GM12865 (cell line): ENCODE measurements at regions not wholly inside any gene's neighbourhood (a gene's known extent, or its start where the extent isn't known, plus 50 kb on each side); places are given as distances from the start of the nearest gene placed in this dataset.

Source experiments
- DNase-seq: peaks from one replicate; pipeline ENCODE4 v3.0.0; 2010; ENCODE audit warnings: low read depth
- H3K4me3 ChIP-seq: 2 replicates; pipeline ENCODE4 v1.5.1; 2011; ENCODE audit warnings: mild to moderate bottlenecking, low read depth, low read length, control low read depth
- TF ChIP-seq, protein P1 (sequence below): IDR thresholded peaks from 2 replicates; pipeline ENCODE4 v1.5.1; 2011; ENCODE audit warnings: low read length, control low read depth, low read depth, inconsistent platforms; ENCODE audit not compliant: insufficient read depth; ENCODE audit errors: missing control alignments

DNA sequence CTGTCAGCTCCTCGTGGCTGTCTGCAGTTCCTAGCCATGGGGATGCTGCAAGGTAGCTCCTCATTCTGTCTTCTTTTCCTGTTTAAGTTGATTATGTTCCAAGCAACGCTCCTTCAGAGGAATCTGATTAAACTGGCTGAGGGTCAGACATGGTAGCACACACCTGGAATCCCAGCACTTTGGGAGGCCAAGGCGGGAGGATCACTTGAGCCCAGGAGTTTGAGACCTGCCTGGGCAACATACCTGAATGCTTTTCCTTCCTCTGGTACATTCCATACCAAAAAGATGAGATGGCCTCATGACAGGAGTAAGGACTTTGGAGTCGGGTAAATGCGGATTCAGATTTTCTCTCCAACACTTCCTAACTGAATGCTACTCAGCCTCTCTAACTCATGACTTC is 246.8 kb upstream of the JARID2 start:
- no peak overlapping the region for H3K4me3 ChIP-seq
- TF ChIP-seq, protein P1, sequence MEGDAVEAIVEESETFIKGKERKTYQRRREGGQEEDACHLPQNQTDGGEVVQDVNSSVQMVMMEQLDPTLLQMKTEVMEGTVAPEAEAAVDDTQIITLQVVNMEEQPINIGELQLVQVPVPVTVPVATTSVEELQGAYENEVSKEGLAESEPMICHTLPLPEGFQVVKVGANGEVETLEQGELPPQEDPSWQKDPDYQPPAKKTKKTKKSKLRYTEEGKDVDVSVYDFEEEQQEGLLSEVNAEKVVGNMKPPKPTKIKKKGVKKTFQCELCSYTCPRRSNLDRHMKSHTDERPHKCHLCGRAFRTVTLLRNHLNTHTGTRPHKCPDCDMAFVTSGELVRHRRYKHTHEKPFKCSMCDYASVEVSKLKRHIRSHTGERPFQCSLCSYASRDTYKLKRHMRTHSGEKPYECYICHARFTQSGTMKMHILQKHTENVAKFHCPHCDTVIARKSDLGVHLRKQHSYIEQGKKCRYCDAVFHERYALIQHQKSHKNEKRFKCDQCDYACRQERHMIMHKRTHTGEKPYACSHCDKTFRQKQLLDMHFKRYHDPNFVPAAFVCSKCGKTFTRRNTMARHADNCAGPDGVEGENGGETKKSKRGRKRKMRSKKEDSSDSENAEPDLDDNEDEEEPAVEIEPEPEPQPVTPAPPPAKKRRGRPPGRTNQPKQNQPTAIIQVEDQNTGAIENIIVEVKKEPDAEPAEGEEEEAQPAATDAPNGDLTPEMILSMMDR, result no peak
- no peak for DNase-seq

DNA sequence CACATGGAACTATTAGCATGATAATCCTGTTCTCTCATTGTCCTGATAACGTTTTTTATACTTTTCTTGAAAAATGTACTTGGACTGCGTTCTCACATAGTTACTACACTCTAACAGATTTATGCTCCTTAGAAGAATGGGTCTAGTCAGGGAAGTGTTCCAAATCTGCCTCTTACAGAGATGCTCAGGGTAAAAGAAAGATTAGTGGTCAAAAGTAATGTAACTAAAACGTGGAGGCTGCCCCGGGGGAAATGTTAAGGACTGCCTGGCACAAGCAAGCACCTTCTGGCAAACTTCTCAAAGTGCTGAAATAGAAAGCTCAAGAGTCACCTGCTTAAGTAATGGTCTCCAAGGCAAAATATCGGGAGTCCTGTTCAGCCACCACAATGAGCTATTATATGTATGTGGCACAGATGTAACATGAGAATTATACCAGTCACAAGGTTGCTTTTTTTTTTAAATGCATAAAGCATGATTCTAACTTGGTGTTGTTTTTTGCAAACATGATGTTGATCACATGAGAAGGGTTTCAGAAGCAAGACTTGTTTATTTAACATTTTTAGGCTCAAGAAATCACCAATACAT is 244.5 kb upstream of the JARID2 start:
- no peak overlapping the region for H3K4me3 ChIP-seq
- TF ChIP-seq, protein P1, result no peak
- no peak for DNase-seq

DNA sequence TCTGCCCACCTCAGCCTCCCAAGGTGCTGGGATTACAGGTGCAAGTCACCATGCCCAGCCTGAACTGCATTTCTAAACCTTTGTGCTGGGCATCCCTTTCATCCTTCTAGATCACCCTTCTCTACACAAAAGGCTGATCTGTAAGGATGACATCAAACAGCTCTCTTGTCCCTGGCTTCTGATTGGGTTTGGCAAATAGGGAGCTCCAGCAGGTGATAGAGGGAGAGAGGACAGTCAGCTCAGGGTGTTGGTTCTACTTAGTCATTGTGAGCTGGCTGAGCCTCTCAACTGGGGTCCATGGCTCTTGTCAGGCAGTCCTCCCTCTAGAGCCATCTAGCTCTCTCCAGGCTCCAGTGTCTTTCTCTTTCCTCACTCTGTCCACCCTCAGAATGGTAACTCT is 237.6 kb upstream of the JARID2 start:
- H3K4me3 ChIP-seq, result no peak overlapping the region
- DNase-seq, result no peak
- TF ChIP-seq, protein P1, result no peak

DNA sequence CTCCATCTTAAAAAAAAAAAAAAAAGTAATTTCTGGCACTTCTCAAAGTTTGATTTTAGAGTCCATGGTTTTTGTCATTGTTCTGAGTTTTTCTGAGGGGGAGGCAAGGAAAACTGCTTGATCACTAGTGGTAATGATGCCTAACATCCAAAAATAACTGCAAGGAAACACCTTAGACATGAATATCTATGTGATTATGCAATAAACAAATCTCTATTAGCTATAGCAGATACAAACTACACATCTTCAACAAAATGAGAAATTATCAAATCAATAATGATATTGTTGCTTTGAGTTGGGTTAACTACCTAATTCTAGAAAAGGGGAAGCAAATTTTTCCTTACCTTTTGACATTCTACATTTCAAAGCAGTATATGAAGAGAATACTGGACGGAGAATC is 230.9 kb upstream of the JARID2 start:
- TF ChIP-seq, protein P1, result no peak
- no peak for DNase-seq
- no peak overlapping the region for H3K4me3 ChIP-seq

DNA sequence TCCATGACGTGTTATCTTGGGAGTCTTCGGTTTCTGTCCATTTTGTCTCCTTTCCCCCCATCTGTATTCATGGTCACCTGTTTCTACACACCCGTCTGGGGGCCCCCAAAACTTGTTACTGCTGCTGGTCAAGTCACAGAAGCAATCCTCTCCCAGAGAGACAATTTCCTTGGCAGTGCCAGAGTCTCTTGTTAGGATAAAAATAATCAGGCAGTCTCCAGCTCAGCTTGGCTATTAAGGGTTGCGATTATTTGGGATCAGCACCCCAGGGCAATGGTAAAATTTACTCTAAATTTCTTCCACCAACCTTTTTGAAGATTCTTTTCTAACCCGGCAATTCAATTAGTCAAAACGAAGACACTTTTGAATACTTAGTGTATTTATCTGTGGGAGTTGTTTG is 229.1 kb upstream of the JARID2 start:
- TF ChIP-seq, protein P1, result no peak

DNA sequence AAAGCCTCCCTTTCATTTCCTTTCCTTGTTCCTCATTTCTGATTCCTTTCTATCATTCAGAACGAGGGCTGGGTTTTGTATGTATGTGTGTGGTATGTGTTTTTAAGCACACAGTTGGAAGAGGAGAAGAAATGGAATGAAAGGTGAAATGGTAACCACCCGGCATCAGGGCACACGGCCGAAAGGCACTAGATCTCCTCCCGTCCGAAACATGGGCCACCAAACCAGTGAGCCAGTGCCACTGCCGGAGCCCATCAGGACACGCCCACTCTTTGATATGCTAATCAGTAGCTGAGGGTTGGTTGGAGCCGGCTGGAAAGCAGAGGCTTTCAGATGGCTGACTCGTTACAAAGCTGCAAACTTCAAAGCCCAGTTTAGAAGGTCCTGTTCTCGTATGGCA is 228.6 kb upstream of the JARID2 start:
- TF ChIP-seq, protein P1, result no peak
- DNase-seq, result peak; percentile 21
- no peak overlapping the region for H3K4me3 ChIP-seq

More for the DNA sequence above, 229.1 kb upstream of the JARID2 start:
- no peak for DNase-seq
- H3K4me3 ChIP-seq, result no peak overlapping the region

DNA sequence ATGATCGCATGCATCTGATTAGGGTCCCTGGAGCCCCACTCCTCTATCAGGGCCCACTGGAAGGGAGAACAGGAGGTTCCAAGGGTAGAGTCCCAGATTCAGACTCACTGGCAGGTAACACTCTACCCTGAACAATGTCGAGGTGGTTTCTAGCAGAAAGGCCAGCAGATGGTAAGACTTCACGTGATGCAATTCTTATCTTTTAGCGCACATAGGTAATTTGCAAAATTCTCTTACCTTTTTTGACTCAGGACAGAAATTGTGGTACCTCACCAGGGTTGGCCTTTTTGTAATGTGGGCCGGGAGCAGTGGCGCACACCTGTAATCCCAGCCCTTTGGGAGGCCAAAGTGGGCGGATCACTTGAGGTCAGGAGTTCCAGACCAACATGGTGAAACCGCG is 228.1 kb upstream of the JARID2 start:
- DNase-seq, result no peak
- TF ChIP-seq, protein P1, result no peak
- H3K4me3 ChIP-seq, result no peak overlapping the region
